Mesothelial cell of epicardium (in vitro differentiated cells): ENCODE measurements at regions not wholly inside any gene's neighbourhood (a gene's known extent, or its start where the extent isn't known, plus 50 kb on each side); places are given as distances from the start of the nearest gene placed in this dataset.

Source experiments
- DNase-seq, 2 experiments: peaks; one replicate each; pipeline ENCODE4 v3.0.0; 2021; ENCODE audit warnings: low spot score in 2 of 2; ENCODE audit not compliant: unreplicated experiment in 2 of 2
- H3K27ac Mint-ChIP-seq: 2 replicates; pipeline ENCODE4 v1.8.0; 2021; ENCODE audit warnings: mixed read lengths
- H3K27me3 Mint-ChIP-seq: 2 replicates; pipeline ENCODE4 v1.8.0; 2021; ENCODE audit warnings: low read depth, mixed read lengths
- H3K36me3 Mint-ChIP-seq: 2 replicates; pipeline ENCODE4 v1.8.0; 2021; ENCODE audit warnings: mixed read lengths
- H3K4me1 Mint-ChIP-seq: 2 replicates; pipeline ENCODE4 v1.8.0; 2021; ENCODE audit warnings: mixed read lengths
- H3K4me3 Mint-ChIP-seq: 2 replicates; pipeline ENCODE4 v1.8.0; 2021; ENCODE audit warnings: mild to moderate bottlenecking, moderate library complexity, mixed read lengths
- H3K9me3 Mint-ChIP-seq: 2 replicates; pipeline ENCODE4 v1.8.0; 2021; ENCODE audit warnings: mixed read lengths
- TF ChIP-seq, protein P1 (sequence below): fragments of 200-600 bp; sonication (generic); IDR thresholded peaks from one replicate; pipeline ENCODE4 v1.5.0; 2021; ENCODE audit warnings: antibody characterized with exemption; ENCODE audit not compliant: unreplicated experiment

DNA sequence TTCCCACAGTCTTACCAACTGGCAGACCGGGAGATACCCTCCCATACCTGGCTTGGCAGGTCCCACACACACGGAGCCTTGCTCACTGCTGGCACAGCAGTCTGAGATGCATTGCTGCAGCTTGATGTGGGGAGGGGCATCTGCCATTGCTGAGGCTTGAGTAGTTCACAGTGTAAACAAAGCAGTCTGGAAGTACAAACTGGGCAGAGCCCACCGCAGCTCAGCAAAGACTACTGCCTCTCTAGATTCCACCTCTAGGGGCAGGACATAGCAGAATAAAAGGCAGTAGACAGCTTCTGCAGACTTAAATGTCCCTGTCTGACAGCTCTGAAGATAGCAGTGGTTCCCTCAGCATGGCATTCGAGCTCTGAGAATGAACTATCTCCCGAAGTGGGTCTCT is 69.6 kb upstream of the RELN start:
- no peak overlapping the region for H3K27ac Mint-ChIP-seq
- H3K4me3 Mint-ChIP-seq, result no peak overlapping the region
- DNase-seq, result no peak
- TF ChIP-seq, protein P1, sequence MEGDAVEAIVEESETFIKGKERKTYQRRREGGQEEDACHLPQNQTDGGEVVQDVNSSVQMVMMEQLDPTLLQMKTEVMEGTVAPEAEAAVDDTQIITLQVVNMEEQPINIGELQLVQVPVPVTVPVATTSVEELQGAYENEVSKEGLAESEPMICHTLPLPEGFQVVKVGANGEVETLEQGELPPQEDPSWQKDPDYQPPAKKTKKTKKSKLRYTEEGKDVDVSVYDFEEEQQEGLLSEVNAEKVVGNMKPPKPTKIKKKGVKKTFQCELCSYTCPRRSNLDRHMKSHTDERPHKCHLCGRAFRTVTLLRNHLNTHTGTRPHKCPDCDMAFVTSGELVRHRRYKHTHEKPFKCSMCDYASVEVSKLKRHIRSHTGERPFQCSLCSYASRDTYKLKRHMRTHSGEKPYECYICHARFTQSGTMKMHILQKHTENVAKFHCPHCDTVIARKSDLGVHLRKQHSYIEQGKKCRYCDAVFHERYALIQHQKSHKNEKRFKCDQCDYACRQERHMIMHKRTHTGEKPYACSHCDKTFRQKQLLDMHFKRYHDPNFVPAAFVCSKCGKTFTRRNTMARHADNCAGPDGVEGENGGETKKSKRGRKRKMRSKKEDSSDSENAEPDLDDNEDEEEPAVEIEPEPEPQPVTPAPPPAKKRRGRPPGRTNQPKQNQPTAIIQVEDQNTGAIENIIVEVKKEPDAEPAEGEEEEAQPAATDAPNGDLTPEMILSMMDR, result no peak
- peaks cover 8% of the 10 kb centered on the region for H3K27me3 Mint-ChIP-seq
- H3K36me3 Mint-ChIP-seq, result no peaks in the 10 kb centered on the region
- no peaks in the 10 kb centered on the region for H3K4me1 Mint-ChIP-seq
- peaks cover 9% of the 10 kb centered on the region for H3K9me3 Mint-ChIP-seq

DNA sequence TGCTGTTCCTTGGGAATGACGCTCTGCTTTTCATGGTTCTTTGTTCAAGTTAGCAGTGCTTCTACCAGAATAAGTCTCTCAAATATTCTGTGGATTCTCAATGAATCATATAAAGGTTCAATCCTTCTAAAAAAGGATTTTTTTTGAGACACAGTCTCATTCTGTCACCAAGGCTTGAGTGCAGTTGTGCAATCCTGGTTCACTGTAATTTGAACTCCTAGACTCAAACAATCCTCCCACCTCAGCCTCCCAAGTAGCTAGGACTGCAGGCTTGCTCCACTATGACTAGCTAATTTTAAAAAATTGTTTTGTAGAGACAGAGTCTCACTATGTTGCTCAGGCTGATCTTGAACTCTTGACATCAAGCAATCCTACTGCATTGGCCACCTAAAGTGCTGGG is 64.9 kb upstream of the RELN start:
- Mint-ChIP-seq H3K4me3 (no peak overlapping the region), H3K36me3 (no peaks in the 10 kb centered on the region), H3K27me3 (peaks cover 12% of the 10 kb centered on the region), H3K4me1 (no peaks in the 10 kb centered on the region), H3K27ac (no peak overlapping the region), H3K9me3 (no peaks in the 10 kb centered on the region)
- TF ChIP-seq, protein P1, result no peak
- no peak for DNase-seq

- TF ChIP-seq, protein P1, result no peak
- H3K27me3 Mint-ChIP-seq, result peaks cover 16% of the 10 kb centered on the region
- H3K4me3 Mint-ChIP-seq, result no peak overlapping the region
- H3K4me1 Mint-ChIP-seq, result no peaks in the 10 kb centered on the region
- no peaks in the 10 kb centered on the region for H3K36me3 Mint-ChIP-seq
- H3K9me3 Mint-ChIP-seq, result no peaks in the 10 kb centered on the region
- DNase-seq, result no peak
- no peak overlapping the region for H3K27ac Mint-ChIP-seq
Measured at GRCh38 chr7:104052979-104053378, 63.5 kb upstream of the RELN start.

DNA sequence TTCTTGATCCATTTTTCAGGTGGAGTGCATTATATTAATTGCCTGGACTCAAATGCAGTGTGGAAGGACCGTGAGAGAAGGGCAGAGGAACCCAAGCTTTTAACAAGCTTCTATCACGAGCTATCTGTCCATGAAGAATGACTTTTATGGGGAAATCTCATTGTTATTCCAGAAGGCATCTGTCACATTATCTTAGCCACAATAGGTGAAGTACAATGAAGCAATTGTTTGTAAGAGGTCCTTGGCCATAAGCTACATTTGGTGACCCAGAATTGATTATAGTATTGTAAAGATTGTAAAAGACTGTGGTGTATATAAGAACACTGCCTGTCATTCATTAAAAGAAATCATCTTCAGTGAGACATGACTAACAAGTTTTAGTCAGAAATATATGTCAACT is 58.6 kb upstream of the RELN start:
- Mint-ChIP-seq H3K4me1 (no peaks in the 10 kb centered on the region), H3K4me3 (no peak overlapping the region)
- no peak for DNase-seq

GRCh38 chr7:104045183-104045582 is 55.7 kb upstream of the RELN start:
- Mint-ChIP-seq H3K27me3 (peaks cover 20% of the 10 kb centered on the region), H3K27ac (no peak overlapping the region), H3K4me3 (no peak overlapping the region), H3K9me3 (no peaks in the 10 kb centered on the region), H3K36me3 (no peaks in the 10 kb centered on the region), H3K4me1 (peaks cover 11% of the 10 kb centered on the region)
- TF ChIP-seq, protein P1, result no peak
- no peak for DNase-seq

More for the DNA sequence above, 58.6 kb upstream of the RELN start:
- TF ChIP-seq, protein P1, result no peak
- Mint-ChIP-seq H3K27me3 (peaks cover 19% of the 10 kb centered on the region), H3K9me3 (no peaks in the 10 kb centered on the region), H3K27ac (no peak overlapping the region), H3K36me3 (no peaks in the 10 kb centered on the region)

DNA sequence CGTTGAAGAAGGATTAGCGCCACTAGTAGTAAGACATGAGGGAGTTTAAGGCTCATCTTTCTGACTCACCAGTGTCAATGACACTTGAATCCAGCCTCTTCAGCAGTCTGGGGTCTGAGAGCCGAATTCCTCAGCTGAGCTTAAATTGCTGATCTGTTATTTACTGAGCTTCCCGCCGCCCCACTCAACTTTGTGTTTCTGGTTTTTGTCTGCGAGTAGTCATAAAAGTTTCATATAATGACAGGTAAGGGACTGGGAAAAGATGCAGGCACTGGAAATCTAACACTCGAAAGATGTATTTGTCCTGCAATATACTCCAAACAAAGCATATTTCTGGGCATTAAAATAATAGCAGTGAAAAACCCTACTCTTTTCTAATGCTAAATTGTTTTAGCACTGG is 51.2 kb upstream of the RELN start:
- peaks cover 22% of the 10 kb centered on the region for H3K4me1 Mint-ChIP-seq
- peak overlapping the region; percentile 3 for H3K4me3 Mint-ChIP-seq

More for the DNA sequence above, 51.2 kb upstream of the RELN start:
- H3K27me3 Mint-ChIP-seq, result peaks cover 4% of the 10 kb centered on the region
- no peaks in the 10 kb centered on the region for H3K9me3 Mint-ChIP-seq
- H3K36me3 Mint-ChIP-seq, result no peaks in the 10 kb centered on the region
- no peak for DNase-seq
- H3K27ac Mint-ChIP-seq, result peak overlapping the region; percentile 66
- TF ChIP-seq, protein P1, result no peak
